Activated CD4-positive, alpha-beta memory T cell treated with anti-CD3 and anti-CD28 coated beads for 36 hours (primary cell): ENCODE measurements at regions not wholly inside any gene's neighbourhood (a gene's known extent, or its start where the extent isn't known, plus 50 kb on each side); places are given as distances from the start of the nearest gene placed in this dataset.
"Not testable (repeated sequence)": the region's sequence is repeated elsewhere in the genome, so short reads cannot be mapped to it uniquely, and the experiment has no call there.

Experiments
- CTCF ChIA-PET: fragments of 350-600 bp; sonication (Branson Sonifier 250); formaldehyde crosslinking; loops from one replicate; lab custom pipeline; 2021; ENCODE audit warnings: antibody characterized with exemption, inconsistent platforms; lab: Charles Lee
- POLR2A ChIA-PET: fragments of 350-600 bp; sonication (Branson Sonifier 250); formaldehyde crosslinking; loops from one replicate; lab custom pipeline; 2021; ENCODE audit warnings: antibody characterized with exemption; lab: Charles Lee
- DNase-seq: peaks from one replicate; pipeline ENCODE4 v3.0.0-alpha.2; 2020
- H3K27ac Mint-ChIP-seq: one replicate; pipeline ENCODE4 v1.8.0; 2021; ENCODE audit warnings: mixed read lengths
- H3K27me3 Mint-ChIP-seq: one replicate; pipeline ENCODE4 v1.8.0; 2021; ENCODE audit warnings: mixed read lengths
- H3K36me3 Mint-ChIP-seq: one replicate; pipeline ENCODE4 v1.8.0; 2021; ENCODE audit warnings: mixed read lengths
- H3K4me1 Mint-ChIP-seq: one replicate; pipeline ENCODE4 v1.8.0; 2021; ENCODE audit warnings: low read depth, mixed read lengths
- H3K4me3 Mint-ChIP-seq: one replicate; pipeline ENCODE4 v1.8.0; 2021; ENCODE audit warnings: mild to moderate bottlenecking, mixed read lengths
- H3K9me3 Mint-ChIP-seq: one replicate; pipeline ENCODE4 v1.8.0; 2021; ENCODE audit warnings: mixed read lengths
- intact Hi-C: fragments of 100-400 bp; cut with micrococcal nuclease; formaldehyde crosslinking; loops from one replicate; pipeline ENCODE4 v1.15.1; 2023

DNA sequence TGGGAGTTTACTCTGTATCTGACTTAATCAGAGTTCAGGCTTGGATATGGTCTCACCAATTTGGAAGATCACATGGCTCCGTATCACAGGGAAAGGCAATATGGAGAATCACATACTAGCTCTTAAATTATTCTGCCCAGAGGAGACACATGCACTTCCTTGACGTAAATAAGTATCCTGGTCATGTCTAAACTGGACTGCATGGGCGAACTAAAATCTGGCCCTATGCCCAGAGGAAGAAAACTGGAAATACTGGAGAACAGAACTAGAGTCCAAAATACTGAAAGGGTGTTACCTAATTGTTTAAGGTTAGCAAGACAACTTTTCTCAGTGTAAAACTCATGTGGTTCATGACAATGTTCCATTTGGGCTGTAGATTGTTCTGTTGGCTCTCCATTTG, 832.3 kb downstream of the RAB28 start:
- ChIA-PET POLR2A (no interaction called here), CTCF (no interaction called here)
- intact Hi-C loops, result no loop called here
- Mint-ChIP-seq H3K4me1 (no peaks in the 10 kb centered on the region), H3K27ac (no peak overlapping the region), H3K36me3 (no peaks in the 10 kb centered on the region), H3K27me3 (no peaks in the 10 kb centered on the region), H3K9me3 (no peaks in the 10 kb centered on the region), H3K4me3 (no peak overlapping the region)
- no peak for DNase-seq

DNA sequence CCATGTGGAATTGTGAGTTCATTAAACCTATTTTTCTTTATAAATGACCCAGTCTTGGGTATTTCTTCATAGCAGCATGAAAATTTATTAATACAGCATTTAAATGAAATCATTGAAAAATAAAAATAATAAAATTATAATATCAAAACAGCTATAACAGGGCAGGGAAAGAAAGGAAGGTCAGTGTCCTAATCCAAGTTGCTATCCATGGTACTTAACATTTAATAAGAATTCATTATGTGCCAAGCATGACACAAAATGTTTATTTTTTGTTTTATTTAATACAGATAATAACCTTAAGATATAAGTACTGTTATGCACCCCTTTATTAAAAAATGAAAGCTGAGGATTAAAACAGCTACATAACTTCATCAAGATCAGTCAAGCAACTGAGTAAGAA, 838.4 kb downstream of the RAB28 start:
- Mint-ChIP-seq H3K4me1 (no peaks in the 10 kb centered on the region), H3K27me3 (peaks cover 2% of the 10 kb centered on the region), H3K9me3 (no peaks in the 10 kb centered on the region), H3K27ac (no peak overlapping the region), H3K36me3 (no peaks in the 10 kb centered on the region), H3K4me3 (no peak overlapping the region)
- intact Hi-C loops, result no loop called here
- DNase-seq, result no peak
- ChIA-PET CTCF (no interaction called here), POLR2A (no interaction called here)

DNA sequence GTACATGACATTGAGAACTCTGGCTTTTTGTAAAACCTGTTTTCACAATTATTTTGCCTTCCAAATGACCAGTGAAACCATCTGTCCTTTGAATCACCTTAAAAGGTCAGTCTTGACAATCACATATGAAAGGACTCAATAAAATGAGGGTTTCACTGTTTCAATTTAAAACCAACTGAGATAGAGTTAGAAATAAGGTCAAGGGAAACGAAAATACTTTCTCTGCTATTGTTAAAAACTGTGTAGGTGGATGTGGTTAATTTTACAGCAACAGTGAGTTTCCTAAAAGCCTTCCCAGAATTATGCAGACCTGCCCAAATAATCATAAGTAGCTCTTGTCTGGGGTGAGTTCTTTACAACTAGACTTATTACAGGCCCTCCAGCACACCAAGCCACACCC, 839.9 kb downstream of the RAB28 start:
- H3K36me3 Mint-ChIP-seq, result no peaks in the 10 kb centered on the region
- H3K27me3 Mint-ChIP-seq, result peaks cover 2% of the 10 kb centered on the region
- H3K4me1 Mint-ChIP-seq, result no peaks in the 10 kb centered on the region
- ChIA-PET POLR2A (no interaction called here), CTCF (no interaction called here)
- no peaks in the 10 kb centered on the region for H3K9me3 Mint-ChIP-seq
- DNase-seq, result no peak
- H3K4me3 Mint-ChIP-seq, result no peak overlapping the region
- intact Hi-C loops, result no loop called here
- H3K27ac Mint-ChIP-seq, result no peak overlapping the region

DNA sequence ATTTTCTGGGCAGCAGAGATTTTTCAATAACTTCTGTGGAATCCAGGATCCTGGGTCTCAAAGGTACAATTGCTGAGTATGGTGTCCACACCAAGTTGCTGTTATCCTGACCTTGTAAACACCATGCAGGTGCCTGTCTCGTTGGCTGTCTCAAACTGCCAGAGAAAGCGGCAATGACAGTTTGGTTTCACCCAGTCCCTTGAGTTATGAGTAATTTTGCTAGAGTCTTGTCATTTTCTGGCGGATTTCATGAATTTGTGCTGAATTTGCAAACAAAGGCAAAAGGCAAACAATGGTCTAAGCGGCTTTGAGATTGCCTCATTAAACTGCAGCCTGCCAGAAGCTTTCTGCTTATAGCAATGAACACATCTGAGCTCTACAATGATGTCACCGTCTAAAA, 847.9 kb downstream of the RAB28 start:
- POLR2A ChIA-PET, result no interaction called here
- H3K4me3 Mint-ChIP-seq, result no peak overlapping the region

DNA sequence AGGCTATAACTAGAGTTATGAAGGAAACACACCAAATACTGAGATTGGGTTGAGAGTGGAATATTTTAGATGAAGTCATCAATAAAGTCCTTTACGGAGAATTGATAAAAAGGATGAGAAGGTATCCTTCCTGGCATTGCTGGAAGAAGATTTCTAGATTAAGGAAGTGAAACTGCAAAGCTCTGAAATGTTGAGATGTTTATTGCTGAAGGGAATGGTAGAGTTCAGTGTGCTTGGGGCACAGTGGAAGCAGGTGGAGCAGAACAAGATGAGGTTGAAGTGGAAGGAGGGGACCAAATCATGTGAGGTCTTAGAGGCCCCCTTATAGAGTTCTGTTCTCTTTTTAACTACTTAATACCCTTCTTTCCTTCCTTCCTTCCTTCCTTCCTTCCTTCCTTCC, 848.5 kb downstream of the RAB28 start:
- Mint-ChIP-seq H3K27ac (no peak overlapping the region), H3K27me3 (peaks cover 12% of the 10 kb centered on the region), H3K36me3 (no peaks in the 10 kb centered on the region), H3K9me3 (peaks cover 4% of the 10 kb centered on the region), H3K4me3 (no peak overlapping the region), H3K4me1 (no peaks in the 10 kb centered on the region)
- no peak for DNase-seq
- intact Hi-C loops, result no loop called here
- POLR2A ChIA-PET, result no interaction called here
- CTCF ChIA-PET, result no interaction called here

More for the DNA sequence above, 847.9 kb downstream of the RAB28 start:
- H3K9me3 Mint-ChIP-seq, result peaks cover 4% of the 10 kb centered on the region
- H3K36me3 Mint-ChIP-seq, result no peaks in the 10 kb centered on the region
- no peaks in the 10 kb centered on the region for H3K4me1 Mint-ChIP-seq
- intact Hi-C loops, result no loop called here
- no peak for DNase-seq
- peaks cover 10% of the 10 kb centered on the region for H3K27me3 Mint-ChIP-seq
- no peak overlapping the region for H3K27ac Mint-ChIP-seq
- CTCF ChIA-PET, result no interaction called here

DNA sequence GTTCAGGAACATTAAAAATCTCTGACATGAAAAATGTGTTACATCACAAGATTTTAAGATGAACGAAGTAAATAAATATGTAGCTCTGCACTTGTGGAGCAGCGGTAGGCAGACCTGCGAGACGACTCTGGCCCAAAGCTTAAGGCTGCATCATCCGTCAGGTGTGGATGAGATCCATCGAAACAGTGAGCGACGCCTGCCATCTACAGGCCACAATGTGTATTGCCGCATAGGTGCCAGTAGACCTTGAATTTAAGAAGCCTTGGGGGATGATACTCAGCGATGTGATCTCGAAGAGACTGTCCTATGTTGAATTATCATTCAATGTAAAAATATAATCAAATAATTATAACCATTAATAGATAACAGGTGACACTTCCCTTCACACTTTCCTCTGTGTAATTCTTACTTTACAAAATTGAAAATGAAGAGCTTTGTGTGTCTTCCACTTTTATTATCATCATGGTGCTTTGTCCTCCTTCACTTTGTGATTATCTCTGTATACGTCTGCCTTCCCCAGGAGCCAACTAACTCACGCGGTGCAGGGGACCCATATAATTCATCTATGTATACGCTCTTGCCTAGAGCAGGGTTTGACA, 851.0 kb downstream of the RAB28 start:
- H3K27me3 Mint-ChIP-seq, result peaks cover 12% of the 10 kb centered on the region
- POLR2A ChIA-PET, result no interaction called here

DNA sequence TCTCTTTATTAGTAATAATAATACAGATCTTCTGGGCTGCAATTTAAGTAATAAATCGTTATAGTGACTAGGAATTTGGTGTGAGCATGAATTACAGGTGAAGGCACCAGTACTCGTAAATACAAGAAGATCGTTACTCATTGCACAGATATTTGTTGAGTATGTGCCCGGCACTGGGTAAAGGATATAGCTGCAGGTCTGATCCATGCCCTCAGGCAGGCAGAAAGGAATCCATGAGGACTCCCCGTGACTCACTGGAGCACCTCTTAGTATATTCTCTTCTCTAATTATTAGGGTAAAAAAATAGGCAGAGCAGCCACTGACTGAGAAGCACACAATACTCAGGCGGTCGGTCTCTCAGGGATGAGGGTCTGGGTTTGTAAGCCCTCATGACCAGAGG, 868.3 kb downstream of the RAB28 start:
- Mint-ChIP-seq H3K27ac (no peak overlapping the region), H3K4me3 (no peak overlapping the region), H3K9me3 (no peaks in the 10 kb centered on the region), H3K27me3 (no peaks in the 10 kb centered on the region), H3K36me3 (no peaks in the 10 kb centered on the region), H3K4me1 (no peaks in the 10 kb centered on the region)
- no peak for DNase-seq
- ChIA-PET CTCF (no interaction called here), POLR2A (no interaction called here)
- intact Hi-C loops, result no loop called here

More for the DNA sequence above, 851.0 kb downstream of the RAB28 start:
- peak; percentile 82 for DNase-seq
- intact Hi-C loops, result loop anchor here (1.0 kb wide), 1 partner anchor 867 kb away; no protein-coding TSS in a partner anchor
- H3K9me3 Mint-ChIP-seq, result peaks cover 4% of the 10 kb centered on the region
- no peak overlapping the region for H3K27ac Mint-ChIP-seq
- H3K4me1 Mint-ChIP-seq, result no peaks in the 10 kb centered on the region
- CTCF ChIA-PET, result interaction anchor here (0.6 to 3.1 kb wide), 5 partner anchors 13 to 866 kb away, joined by 3 to 23 read pairs (median 5); no protein-coding TSS in a partner anchor
- H3K4me3 Mint-ChIP-seq, result no peak overlapping the region
- H3K36me3 Mint-ChIP-seq, result no peaks in the 10 kb centered on the region

DNA sequence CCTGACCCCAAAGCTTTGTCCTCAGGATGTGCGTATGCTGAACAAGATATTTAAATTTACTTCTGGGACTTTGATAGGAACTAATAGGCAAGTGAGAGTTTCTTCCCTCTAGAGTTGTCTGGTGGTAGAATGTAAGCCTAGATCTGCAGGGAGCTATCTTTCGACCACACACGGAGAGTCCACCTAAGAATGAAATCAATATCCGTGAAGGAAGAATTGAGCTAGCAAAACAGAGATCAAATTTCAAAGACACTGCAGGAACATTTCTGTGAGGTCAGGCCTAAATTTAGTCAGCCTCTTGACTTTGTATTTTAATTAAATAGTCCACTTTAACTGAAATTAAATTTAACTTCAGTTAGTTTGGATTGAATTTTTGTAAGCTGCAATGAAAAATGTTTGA, 871.3 kb downstream of the RAB28 start:
- Mint-ChIP-seq H3K9me3 (no peaks in the 10 kb centered on the region), H3K36me3 (no peaks in the 10 kb centered on the region), H3K4me3 (no peak overlapping the region), H3K4me1 (no peaks in the 10 kb centered on the region), H3K27ac (no peak overlapping the region), H3K27me3 (no peaks in the 10 kb centered on the region)
- intact Hi-C loops, result no loop called here
- ChIA-PET POLR2A (no interaction called here), CTCF (no interaction called here)
- DNase-seq, result no peak

DNA sequence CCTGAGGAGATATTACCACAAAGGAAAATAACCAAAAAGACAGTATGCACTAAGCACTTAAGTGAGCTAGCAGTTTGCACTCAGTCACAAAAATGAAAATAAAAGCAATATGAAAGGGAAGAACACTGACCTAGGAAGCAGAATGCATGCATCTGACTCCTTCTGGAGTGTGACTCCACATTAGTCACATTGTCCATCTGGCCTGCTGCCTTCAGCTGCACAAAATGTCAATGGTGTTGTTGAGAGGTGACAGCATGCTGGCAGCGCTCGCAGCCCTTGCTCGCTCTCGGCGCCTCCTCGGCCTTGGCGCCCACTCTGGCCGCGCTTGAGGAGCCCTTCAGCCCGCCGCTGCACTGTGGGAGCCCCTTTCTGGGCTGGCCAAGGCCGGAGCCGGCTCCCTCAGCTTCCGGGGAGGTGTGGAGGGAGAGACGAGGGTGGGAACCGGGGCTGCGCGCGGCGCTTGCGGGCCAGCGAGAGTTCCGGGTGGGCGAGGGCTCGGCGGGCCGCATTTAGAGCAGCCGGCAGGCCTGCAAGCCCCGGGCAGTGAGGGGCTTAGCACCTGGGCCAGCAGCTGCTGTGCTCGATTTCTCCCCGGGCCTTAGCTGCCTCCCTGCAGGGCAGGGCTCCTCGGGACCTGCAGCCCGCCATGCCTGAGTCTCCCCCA, 874.8 kb downstream of the RAB28 start:
- H3K4me3 Mint-ChIP-seq, H3K36me3 Mint-ChIP-seq, H3K9me3 Mint-ChIP-seq, CTCF ChIA-PET, H3K4me1 Mint-ChIP-seq, DNase-seq, POLR2A ChIA-PET, intact Hi-C loops, H3K27ac Mint-ChIP-seq, H3K27me3 Mint-ChIP-seq: not testable (repeated sequence)

DNA sequence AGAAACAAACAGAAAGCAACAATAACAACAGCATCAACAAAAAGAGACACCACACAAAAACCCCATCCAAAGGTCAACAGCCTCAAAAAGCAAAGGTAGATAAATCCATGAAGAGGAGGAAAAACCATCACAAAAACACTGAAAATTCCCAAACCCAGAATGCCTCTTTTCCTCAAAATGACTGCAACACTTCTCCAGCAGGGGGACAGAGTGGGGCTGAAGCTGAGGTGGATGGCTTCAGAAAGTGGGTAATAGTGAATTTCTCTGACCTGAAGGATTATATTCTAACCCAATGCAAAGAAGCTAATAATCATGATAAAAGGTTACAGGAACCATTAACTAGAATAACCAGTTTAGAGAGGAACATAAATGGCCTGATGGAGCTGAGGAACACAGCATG, 888.2 kb downstream of the RAB28 start:
- DNase-seq, result no peak
- Mint-ChIP-seq H3K27ac (no peak overlapping the region), H3K9me3 (peaks cover 10% of the 10 kb centered on the region), H3K27me3 (no peaks in the 10 kb centered on the region), H3K36me3 (no peaks in the 10 kb centered on the region), H3K4me3 (no peak overlapping the region), H3K4me1 (no peaks in the 10 kb centered on the region)
- POLR2A ChIA-PET, result no interaction called here
- intact Hi-C loops, result no loop called here
- CTCF ChIA-PET, result no interaction called here

DNA sequence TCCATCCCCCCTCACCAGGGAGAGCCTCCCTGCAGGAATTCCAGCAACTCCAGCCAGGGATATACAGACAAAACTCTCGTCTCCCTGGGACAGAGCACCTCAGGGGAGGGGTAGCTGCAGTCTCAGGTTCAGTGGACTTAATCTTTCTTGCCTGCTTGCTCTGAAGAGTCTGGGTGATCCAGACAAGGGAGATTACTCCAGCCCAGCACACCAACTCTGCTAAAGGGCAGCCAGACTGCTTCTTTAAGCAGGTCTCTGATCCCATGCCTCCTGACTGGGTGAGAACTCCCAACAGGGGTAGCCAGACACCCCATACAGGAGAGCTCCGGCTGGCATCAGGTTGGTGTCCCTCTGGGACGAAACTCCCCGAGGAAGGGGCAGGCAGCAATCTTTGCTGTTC, 888.7 kb downstream of the RAB28 start:
- no peak for DNase-seq
- intact Hi-C loops, result no loop called here
- Mint-ChIP-seq H3K9me3 (peaks cover 10% of the 10 kb centered on the region), H3K4me3 (no peak overlapping the region), H3K27me3 (no peaks in the 10 kb centered on the region), H3K27ac (no peak overlapping the region), H3K36me3 (no peaks in the 10 kb centered on the region), H3K4me1 (no peaks in the 10 kb centered on the region)
- CTCF ChIA-PET, result no interaction called here
- POLR2A ChIA-PET, result no interaction called here

DNA sequence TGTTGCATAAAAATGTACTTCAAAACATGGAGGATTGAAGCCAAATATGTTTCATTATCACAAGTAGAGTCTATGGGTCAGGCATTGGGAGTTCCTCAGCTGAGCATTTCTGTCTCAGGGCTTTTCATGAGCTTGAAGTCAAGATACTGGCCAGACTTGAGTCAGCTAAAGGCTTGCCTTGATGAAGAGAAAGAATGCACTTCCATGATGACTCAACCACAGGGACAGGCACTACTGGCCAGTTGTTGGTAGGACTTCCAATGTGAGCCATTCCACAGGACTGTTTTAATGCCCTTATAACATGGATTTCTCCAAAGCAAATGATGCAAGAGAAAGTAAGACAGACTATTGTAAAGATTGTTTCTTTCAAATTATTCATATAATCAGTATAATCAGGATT, 895.6 kb downstream of the RAB28 start:
- Mint-ChIP-seq H3K36me3 (no peaks in the 10 kb centered on the region), H3K9me3 (no peaks in the 10 kb centered on the region), H3K27me3 (no peaks in the 10 kb centered on the region), H3K4me3 (no peak overlapping the region), H3K27ac (no peak overlapping the region), H3K4me1 (no peaks in the 10 kb centered on the region)
- POLR2A ChIA-PET, result no interaction called here
- CTCF ChIA-PET, result no interaction called here
- intact Hi-C loops, result no loop called here
- no peak for DNase-seq
